WTC11 (cell line): ENCODE measurements at regions not wholly inside any gene's neighbourhood (a gene's known extent, or its start where the extent isn't known, plus 50 kb on each side); places are given as distances from the start of the nearest gene placed in this dataset.

Experiments used
- ATAC-seq: fragments of 200-7000 bp; cut with Tn5 transposase; 2 replicates; pipeline ENCODE4 v1.10.0; 2021; ENCODE audit warnings: mild to moderate bottlenecking, moderate library complexity
- CTCF ChIA-PET: fragments of 300-600 bp; sonication (Branson Sonifier 250); formaldehyde crosslinking; loops from one replicate; lab custom pipeline; 2021; ENCODE audit warnings: antibody characterized with exemption; lab: Charles Lee
- POLR2A ChIA-PET: fragments of 350-600 bp; sonication (Branson Sonifier 250); formaldehyde crosslinking; loops from one replicate; lab custom pipeline; 2021; ENCODE audit warnings: antibody characterized with exemption; lab: Charles Lee
- DNase-seq: peaks from one replicate; pipeline ENCODE4 v3.0.0; 2021; ENCODE audit warnings: low spot score
- H3K27ac Mint-ChIP-seq: 2 replicates; pipeline ENCODE4 v1.8.0; 2021; ENCODE audit warnings: mixed read lengths
- H3K27me3 Mint-ChIP-seq: 2 replicates; pipeline ENCODE4 v1.8.0; 2021; ENCODE audit warnings: low read depth, mild to moderate bottlenecking, moderate library complexity, mixed read lengths
- H3K36me3 Mint-ChIP-seq: 2 replicates; pipeline ENCODE4 v1.8.0; 2021; ENCODE audit warnings: mixed read lengths
- H3K4me1 Mint-ChIP-seq: 2 replicates; pipeline ENCODE4 v1.8.0; 2022; ENCODE audit warnings: mixed read lengths
- H3K4me3 Mint-ChIP-seq: 2 replicates; pipeline ENCODE4 v1.8.0; 2021; ENCODE audit warnings: mild to moderate bottlenecking, moderate library complexity, mixed read lengths
- H3K9me3 Mint-ChIP-seq: 2 replicates; pipeline ENCODE4 v1.8.0; 2021; ENCODE audit warnings: mixed read lengths
- ARID4B ChIP-seq: sonication (generic); formaldehyde crosslinking; IDR thresholded peaks from 2 replicates; pipeline ENCODE4 v1.8.0; 2023; ENCODE audit warnings: missing genetic modification reagents, mild to moderate bottlenecking, borderline replicate concordance
- CBFB ChIP-seq: sonication (generic); formaldehyde crosslinking; IDR thresholded peaks from 2 replicates; pipeline ENCODE4 v1.8.1; 2022; ENCODE audit warnings: mild to moderate bottlenecking, low read depth, missing genetic modification reagents
- E2F4 ChIP-seq: sonication (generic); formaldehyde crosslinking; IDR thresholded peaks from 2 replicates; pipeline ENCODE4 v1.8.1; 2022; ENCODE audit warnings: low read depth, mild to moderate bottlenecking, moderate library complexity, missing genetic modification reagents, borderline replicate concordance
- EMX1 ChIP-seq: fragments of 250-450 bp; sonication (Bioruptor Pico); IDR thresholded peaks from 2 replicates; pipeline ENCODE4 v1.8.0; 2021; ENCODE audit warnings: mild to moderate bottlenecking
- FOXP4 ChIP-seq: sonication (generic); formaldehyde crosslinking; IDR thresholded peaks from 2 replicates; pipeline ENCODE4 v1.8.0; 2022; ENCODE audit warnings: mild to moderate bottlenecking, missing genetic modification reagents
- KAT7 ChIP-seq: sonication (generic); formaldehyde crosslinking; IDR thresholded peaks from 2 replicates; pipeline ENCODE4 v1.8.1; 2023; ENCODE audit warnings: missing genetic modification reagents, mild to moderate bottlenecking, borderline replicate concordance
- MXD4 ChIP-seq: fragments of 250-450 bp; sonication (Bioruptor Pico); IDR thresholded peaks from 2 replicates; pipeline ENCODE4 v1.8.0; 2021; ENCODE audit warnings: mild to moderate bottlenecking, moderate library complexity, borderline replicate concordance
- MYBL2 ChIP-seq: sonication (generic); formaldehyde crosslinking; IDR thresholded peaks from 2 replicates; pipeline ENCODE4 v1.8.1; 2023; ENCODE audit warnings: mild to moderate bottlenecking, moderate library complexity, missing genetic modification reagents
- NFE2L1 ChIP-seq: sonication (generic); formaldehyde crosslinking; IDR thresholded peaks from 2 replicates; pipeline ENCODE4 v1.8.1; 2023; ENCODE audit warnings: missing genetic modification reagents
- OVOL2 ChIP-seq: fragments of 250-450 bp; sonication (Bioruptor Pico); IDR thresholded peaks from 2 replicates; pipeline ENCODE4 v1.9.0; 2021; ENCODE audit warnings: mild to moderate bottlenecking, borderline replicate concordance
- TCF7 ChIP-seq: sonication (generic); formaldehyde crosslinking; IDR thresholded peaks from 2 replicates; pipeline ENCODE4 v1.8.0; 2022; ENCODE audit warnings: mild to moderate bottlenecking, low read depth, missing genetic modification reagents, moderate library complexity
- TP53 ChIP-seq: sonication (generic); formaldehyde crosslinking; IDR thresholded peaks from 2 replicates; pipeline ENCODE4 v1.8.1; 2023; ENCODE audit warnings: mild to moderate bottlenecking, missing genetic modification reagents
- ZNF281 ChIP-seq: sonication (generic); formaldehyde crosslinking; IDR thresholded peaks from 2 replicates; pipeline ENCODE4 v1.8.0; 2023; ENCODE audit warnings: mild to moderate bottlenecking, missing genetic modification reagents

GRCh38 chr2:71822463-71822862, 325.2 kb downstream of the CYP26B1 start (continued):
- TF ChIP-seq ARID4B (CRISPR knock-in tag) (no peak), ZNF281 (no peak), MYBL2 (CRISPR knock-in tag) (no peak), KAT7 (CRISPR knock-in tag) (no peak), MXD4 (CRISPR knock-in tag) (no peak), TCF7 (CRISPR knock-in tag) (no peak), NFE2L1 (CRISPR knock-in tag) (no peak)

- no peak overlapping the region for H3K27ac Mint-ChIP-seq
- no peaks in the 10 kb centered on the region; the same call in 1 of the 2 replicates for H3K27me3 Mint-ChIP-seq
- H3K4me1 Mint-ChIP-seq = no peaks in the 10 kb centered on the region
- ChIA-PET POLR2A (no interaction called here), CTCF (no interaction called here)
- peaks cover 47% of the 10 kb centered on the region for H3K9me3 Mint-ChIP-seq
- H3K4me3 Mint-ChIP-seq = no peak overlapping the region
- DNase-seq = no peak
- no peak for TF ChIP-seq TP53
- no peak for TF ChIP-seq ZNF281
- no peak for TF ChIP-seq FOXP4 (CRISPR knock-in tag)
- no peak for TF ChIP-seq EMX1 (CRISPR knock-in tag)
- TF ChIP-seq E2F4 (CRISPR knock-in tag) = no peak
- TF ChIP-seq CBFB (CRISPR knock-in tag) = no peak
- no peak for TF ChIP-seq OVOL2 (CRISPR knock-in tag)
- ATAC-seq = no peak
- H3K36me3 Mint-ChIP-seq = no peaks in the 10 kb centered on the region; the same call in 1 of the 2 replicates
Measured at GRCh38 chr2:71821856-71822255, 325.8 kb downstream of the CYP26B1 start.
